ENCODE measurements at regions not wholly inside any gene's neighbourhood (a gene's known extent, or its start where the extent isn't known, plus 50 kb on each side); places are given as distances from the start of the nearest gene placed in this dataset.
"Not testable (repeated sequence)": the region's sequence is repeated elsewhere in the genome, so short reads cannot be mapped to it uniquely, and the experiment has no call there.

- not testable (repeated sequence) for DNase-seq (ENCODE audit: low spot score)
These were observed 168.5 kb upstream of the ZNF337 start for GRCh38 chr20:25864963-25865714.

GRCh38 chr20:25864326-25864962 lies 167.8 kb upstream of the ZNF337 start:
- DNase-seq (ENCODE audit: low spot score) = no peak

- DNase-seq (ENCODE audit: low spot score) = no peak
These were observed 167.1 kb upstream of the ZNF337 start for GRCh38 chr20:25863536-25864325.

- DNase-seq (ENCODE audit: low spot score) = peak; percentile 56
These were observed 166.4 kb upstream of the ZNF337 start for GRCh38 chr20:25862967-25863530.

- DNase-seq (ENCODE audit: low spot score) = no peak
These were observed 164.0 kb upstream of the ZNF337 start for GRCh38 chr20:25860531-25861150.

- DNase-seq (ENCODE audit: low spot score) = no peak
These were observed 163.2 kb upstream of the ZNF337 start for GRCh38 chr20:25859649-25860530.

GRCh38 chr20:25858495-25859425 lies 162.1 kb upstream of the ZNF337 start:
- no peak for DNase-seq (ENCODE audit: low spot score)

GRCh38 chr20:25857091-25857788 lies 160.6 kb upstream of the ZNF337 start:
- not testable (repeated sequence) for DNase-seq (ENCODE audit: low spot score)

- no peak for DNase-seq (ENCODE audit: low spot score)
These were observed 159.7 kb upstream of the ZNF337 start for GRCh38 chr20:25856256-25856884.

GRCh38 chr20:25855451-25856156 lies 159.0 kb upstream of the ZNF337 start:
- DNase-seq (ENCODE audit: low spot score) = not testable (repeated sequence)

GRCh38 chr20:25854666-25855065 lies 158.0 kb upstream of the ZNF337 start:
- not testable (repeated sequence) for DNase-seq (ENCODE audit: low spot score)

- peak; percentile 75 for DNase-seq (ENCODE audit: low spot score)
These were observed 157.2 kb upstream of the ZNF337 start for GRCh38 chr20:25853718-25854388.

GRCh38 chr20:25852968-25853717 lies 156.5 kb upstream of the ZNF337 start:
- not testable (repeated sequence) for DNase-seq (ENCODE audit: low spot score)

GRCh38 chr20:25850133-25850532 lies 153.5 kb upstream of the ZNF337 start:
- not testable (repeated sequence) for DNase-seq (ENCODE audit: low spot score)

GRCh38 chr20:25848222-25848621 lies 151.6 kb upstream of the ZNF337 start:
- no peak for DNase-seq (ENCODE audit: low spot score)

GRCh38 chr20:25844640-25845039 lies 148.0 kb upstream of the ZNF337 start:
- DNase-seq (ENCODE audit: low spot score) = not testable (repeated sequence)

- not testable (repeated sequence) for DNase-seq (ENCODE audit: low spot score)
These were observed 116.9 kb upstream of the ZNF337 start for GRCh38 chr20:25813511-25813910.

Data from HuH-7.5 (cell line).